ENCODE measurements at regions not wholly inside any gene's neighbourhood (a gene's known extent, or its start where the extent isn't known, plus 50 kb on each side); places are given as distances from the start of the nearest gene placed in this dataset.

DNA sequence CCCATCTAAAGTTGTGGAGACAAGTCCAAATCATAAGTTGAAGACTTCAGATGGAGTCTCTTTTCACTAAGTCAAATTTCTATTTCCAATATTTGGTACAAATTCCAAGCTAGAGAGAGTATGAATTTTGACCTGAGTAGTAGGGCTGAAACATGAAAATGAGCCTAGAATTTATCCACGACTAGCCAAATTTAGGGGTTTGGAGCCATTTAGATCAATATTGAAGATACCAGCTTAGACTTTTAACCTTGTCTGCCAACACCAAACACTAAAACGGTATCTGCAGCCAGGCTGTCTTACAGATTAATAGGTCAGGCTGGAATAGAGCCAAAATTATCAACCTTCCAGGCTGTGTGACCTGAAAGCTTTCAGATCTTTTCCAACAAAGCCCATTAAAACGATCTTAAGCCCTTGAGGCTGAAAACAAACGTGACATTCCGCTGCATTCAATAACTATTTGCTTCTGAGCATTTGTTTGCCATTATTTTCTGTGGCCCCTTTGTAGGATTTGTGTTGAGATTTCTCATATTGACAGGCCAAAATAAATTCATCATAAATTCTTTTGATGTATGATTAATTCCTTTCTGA is 268.7 kb upstream of the DKK2 start:
- DNase-seq = no peak

DNA sequence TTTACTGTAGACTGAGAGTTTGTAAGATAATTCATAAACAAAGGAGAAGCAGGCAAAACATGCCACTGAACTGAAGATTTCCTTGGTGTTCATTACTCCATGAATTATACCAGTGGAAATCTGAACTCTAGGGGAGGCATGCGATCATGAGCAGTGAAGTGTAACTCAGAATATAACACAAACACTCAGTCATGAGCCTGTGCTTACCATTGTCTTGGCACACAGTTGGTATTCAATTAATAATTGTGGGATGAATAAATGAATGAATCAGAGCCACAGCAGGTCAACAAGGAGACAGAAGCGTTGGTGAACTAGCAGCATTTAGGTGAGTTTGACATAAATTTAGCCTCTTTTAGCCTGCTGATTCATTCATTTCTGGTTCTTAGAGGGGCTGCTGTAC is 263.5 kb upstream of the DKK2 start:
- DNase-seq = no peak

DNA sequence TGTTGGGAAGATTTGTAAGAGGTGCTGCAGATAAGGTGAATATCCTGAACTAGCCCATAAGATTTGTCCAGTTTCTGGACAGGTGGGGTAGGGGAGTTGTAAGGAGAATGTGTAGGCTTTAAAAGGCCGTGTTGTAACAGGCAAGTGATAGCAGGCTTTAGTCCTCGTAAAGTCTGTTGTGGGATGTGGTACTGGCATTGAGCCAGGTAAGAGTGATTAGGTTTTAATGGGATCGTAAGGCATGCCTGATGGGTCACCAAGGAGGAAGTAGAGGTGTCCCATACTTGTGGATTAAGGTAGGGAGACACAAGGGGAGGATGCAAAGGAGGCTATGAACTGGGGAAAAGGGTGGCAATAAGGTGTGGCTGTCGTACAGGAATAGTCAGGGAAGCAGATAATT is 256.9 kb upstream of the DKK2 start:
- no peak for DNase-seq

DNA sequence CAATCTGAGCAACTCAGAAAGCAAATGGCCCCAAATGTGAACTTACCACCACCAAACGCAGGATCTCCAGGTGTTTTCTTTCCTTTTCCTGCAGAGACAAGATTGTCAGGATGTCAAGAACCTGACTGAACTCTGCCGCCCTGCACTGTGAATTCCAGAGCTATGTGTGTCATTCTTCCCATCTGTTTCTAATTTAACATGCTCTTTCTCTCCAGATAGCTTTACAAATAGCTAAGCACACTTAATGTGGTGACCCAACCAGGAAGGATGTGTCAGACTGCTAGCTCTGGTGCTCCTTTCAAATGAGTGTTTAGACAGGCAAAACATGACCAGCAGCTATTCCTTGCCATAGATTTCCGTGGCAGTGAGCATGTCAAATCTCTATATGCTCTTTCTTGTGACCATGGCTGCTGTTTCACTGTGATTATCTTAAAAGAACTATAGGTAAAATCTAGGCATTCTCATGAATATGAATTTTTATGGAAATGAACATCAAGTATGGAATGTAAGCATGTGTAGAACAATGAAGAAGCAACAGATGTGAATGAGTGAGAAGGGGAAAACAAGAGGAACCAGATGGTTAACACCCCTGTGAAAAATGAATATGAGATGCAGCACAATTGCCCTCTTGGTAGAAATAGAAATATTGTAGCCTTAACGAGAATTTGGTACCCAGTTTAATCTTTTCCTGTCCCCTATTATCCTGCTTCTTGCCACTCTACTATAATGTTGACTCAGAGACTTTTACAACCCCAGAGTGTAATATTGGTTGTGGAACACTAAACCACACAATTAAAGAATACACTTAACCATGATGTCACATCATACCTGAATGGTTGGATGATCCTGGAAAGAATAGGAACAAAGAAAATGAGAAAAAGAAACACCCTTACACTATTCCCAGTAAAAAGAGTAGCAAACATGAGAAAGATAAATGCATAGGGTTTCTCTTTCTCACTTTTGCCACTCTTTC is 247.8 kb upstream of the DKK2 start:
- no peak for DNase-seq

DNA sequence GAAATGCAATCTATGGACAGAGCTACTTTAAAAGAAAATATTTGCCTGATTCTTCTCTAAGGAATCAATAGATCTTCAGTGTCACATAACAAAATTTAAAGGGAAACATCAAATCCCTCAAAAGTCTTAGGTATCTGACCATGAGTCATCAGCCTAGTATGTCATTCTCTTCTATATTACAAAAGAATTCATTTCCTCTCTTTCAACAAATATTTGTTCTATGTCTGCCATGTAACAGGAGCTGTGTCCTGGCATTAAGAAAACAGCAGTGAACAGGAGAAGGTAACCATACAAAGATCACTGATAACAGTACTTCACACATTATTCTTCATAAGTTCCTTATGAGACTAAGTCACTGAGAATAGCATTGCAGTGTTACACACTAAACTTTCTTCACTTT is 243.6 kb upstream of the DKK2 start:
- DNase-seq = no peak

DNA sequence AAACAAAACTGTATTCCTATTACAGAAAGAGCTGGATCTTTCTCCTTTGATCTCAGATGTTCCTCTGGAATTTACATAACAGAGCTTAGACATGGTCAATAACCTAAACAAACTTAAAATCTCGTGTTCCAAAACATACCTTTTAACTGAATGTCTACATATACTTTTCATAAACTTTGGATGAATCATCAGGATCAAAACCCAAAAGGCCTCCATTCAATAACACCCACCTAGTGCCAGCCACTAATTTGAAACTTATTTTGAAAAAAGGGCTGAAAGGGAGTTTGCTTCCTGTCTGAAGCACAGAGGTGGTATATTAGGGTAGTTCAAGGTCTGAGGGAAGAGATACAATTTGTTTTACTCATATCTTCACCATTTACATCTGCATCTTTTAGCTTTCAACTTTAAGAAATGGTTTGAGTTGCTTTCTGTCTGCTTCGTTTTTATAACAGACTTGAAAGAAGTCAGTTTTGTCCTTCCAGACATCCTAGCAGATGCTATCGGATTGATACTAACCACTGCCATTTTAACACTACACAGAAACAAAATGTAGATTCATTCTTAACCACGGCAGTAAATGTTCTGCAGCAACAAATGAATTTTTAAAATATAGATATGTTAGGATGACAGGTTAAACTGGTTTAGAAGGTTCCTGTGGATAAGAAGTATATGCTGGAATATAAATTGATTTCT is 242.8 kb upstream of the DKK2 start:
- DNase-seq = no peak

DNA sequence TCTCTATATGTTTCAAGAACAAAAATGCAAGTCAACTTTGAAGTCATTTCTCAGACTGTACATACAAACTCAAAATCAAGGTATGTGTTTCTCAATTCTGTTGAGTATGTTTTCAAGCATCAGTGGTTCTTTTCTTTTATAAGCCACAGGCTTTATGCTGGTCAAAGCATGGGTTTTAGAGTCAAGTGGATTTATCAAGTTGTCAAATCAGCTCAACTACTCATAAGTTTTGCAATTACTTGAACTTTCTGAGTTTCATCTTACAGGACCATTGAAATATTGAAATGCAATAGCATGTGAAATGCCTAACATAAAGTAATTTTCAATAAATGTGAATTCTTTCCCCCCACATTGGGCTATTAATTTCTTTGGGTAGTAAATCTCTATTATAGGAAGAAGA is 239.9 kb upstream of the DKK2 start:
- no peak for DNase-seq

DNA sequence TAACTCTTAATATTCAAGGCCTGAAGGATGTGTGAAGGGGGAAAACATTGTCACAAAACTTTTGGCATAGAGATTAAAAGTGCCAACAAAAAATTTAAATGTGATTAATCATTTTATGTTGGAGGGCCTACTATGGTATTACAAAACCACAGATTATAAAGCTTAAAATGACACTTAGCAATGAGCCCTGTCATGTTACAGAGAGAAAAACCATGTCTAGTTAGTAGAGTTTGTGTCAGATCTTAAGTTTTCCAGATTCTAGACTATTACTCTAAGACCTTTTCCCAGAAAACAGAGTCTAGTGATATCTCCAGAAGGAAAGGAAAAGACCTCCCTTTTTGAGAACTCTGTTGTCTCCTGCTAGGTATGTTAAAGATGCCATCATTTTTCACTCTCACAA is 239.1 kb upstream of the DKK2 start:
- DNase-seq = no peak

DNA sequence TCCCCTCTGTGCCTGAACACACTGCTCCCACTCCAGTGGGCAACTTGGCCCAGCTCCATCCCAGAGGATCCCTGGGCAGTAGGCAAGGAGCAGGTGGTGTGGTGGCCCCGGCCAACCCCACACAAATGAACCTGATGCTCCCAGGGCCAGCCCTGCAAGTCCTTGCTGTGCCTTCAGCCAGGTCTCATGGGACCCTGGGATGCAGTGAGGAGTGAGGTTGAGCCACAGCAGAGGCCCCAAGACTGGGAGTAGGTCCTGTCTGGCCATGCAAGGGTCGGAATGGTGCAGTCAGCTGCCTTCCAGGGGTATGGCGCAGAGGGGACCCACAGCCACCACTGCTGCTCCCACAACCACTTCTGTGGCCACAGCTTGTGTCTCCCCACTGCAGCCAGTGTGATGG is 234.5 kb upstream of the DKK2 start:
- no peak for DNase-seq

DNA sequence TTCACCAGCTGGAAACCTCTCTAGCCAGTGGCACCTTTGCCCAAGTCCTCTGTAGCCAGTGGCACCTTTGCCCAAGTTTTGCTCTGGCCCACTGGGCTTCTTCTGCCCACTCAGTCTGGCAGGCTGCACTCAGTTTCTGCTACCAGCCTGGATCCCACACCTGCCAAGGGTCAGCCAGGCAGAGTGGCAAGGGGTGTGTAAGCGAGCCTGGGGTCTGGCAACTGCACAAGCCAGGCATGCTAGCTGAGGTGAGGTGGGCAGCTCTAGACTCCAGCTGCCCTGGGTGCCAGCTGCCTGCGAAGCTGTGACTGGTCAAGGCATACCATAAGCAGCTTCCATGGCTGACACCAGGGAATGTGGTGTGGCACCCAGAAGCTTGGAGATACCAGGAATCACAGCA is 233.1 kb upstream of the DKK2 start:
- DNase-seq = no peak

DNA sequence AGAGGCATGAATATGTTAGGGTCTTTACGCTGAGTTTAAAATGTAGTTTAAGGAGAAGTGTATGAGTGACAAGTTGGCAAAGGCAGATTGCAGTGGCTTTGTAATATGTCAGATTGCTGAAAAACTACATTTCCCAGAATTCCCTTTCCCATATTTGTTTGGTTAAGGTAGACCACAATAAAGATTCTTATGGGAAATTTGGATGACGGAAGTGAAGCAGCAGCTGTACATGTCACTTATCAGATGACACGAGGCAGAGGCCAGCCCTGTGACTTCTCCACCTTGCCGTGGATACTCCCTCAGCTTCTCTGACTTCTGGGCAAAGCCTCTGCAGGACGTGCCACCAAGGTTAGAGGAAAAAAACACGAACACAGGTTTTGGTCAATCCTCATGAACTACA is 229.7 kb upstream of the DKK2 start:
- peak; percentile 20 for DNase-seq

DNA sequence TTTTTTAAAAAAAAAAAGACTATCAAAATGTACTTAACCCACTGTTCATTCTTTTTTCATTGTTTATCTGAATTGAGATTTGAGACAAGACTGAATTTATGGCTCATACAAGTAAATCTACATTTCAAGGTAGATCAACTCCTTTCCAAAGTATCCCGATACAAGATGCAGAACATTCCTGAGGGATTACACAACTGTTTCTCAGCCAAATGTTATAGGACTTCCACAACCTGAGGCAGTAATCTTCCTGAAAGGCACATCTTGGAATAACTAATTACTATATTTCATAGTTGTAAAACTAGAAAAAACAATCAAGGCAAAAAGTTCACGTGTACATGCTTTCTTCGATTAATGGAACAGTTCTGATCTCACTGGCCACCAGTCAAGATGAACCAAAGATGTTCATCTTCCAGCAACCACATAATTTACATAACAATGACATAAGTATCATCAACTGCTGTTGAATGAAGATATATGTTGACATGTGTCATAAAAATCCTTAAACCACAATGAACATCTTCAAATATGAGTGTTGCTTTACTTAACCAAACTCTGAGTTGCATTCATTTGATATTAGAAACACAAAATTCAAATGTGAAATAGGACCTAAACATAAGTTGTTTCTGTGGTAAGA is 225.2 kb upstream of the DKK2 start:
- DNase-seq = no peak

DNA sequence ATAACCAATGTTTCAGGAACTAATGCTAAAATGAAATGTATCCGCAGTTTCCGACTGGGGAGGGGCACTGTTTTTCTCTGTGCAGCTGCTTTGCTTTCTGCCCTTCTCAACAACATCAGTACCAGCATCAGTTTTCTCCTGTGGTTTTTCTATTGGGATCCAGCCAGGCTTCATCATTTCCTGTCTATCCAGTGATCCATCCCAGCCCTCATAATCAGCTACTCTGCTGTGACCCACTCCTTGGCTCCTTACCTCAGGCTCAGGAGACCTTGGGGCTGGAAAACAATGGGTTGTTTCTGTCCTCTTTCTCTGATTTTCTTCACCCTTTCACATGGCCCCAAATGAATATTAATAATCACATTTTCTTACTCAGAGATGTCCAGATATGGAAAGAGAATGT is 222.2 kb upstream of the DKK2 start:
- DNase-seq = no peak

DNA sequence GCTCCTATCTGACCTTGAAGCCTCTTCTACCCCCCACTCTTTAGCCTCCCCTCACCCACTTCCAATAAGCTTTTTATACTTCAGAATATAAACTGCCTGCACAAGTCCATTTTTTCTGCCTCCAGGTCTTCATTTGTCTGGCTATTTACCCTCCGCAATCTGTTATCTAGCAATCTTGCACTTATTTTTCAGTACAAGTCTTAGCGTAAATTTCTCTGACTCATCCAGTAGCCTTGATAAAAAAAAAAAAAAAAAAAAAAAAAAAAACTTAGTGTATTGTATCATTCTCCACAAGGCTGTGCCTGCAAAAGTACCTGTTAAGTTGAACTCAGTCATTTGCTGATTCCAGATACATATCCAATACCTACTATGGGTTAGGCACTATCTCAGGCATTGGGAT is 219.5 kb upstream of the DKK2 start:
- DNase-seq = no peak

DNA sequence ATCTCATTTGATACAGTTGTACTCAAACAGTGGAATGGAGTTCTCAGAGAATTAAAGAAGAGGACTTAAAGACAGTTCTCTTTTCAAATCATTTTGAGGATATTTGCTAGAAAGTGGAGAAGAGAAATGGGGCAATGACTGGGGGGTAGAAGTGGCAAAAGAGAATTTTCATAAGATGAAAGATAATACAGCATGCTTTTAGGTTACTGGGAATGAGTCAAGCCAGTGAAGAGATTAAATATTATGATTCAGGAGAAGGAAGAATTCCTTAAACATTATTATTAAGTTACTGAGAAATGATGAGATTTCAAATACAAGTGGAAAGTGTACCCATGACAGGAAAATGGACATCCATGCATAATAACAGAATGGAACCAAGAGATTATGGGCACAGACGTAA is 219.0 kb upstream of the DKK2 start:
- no peak for DNase-seq

DNA sequence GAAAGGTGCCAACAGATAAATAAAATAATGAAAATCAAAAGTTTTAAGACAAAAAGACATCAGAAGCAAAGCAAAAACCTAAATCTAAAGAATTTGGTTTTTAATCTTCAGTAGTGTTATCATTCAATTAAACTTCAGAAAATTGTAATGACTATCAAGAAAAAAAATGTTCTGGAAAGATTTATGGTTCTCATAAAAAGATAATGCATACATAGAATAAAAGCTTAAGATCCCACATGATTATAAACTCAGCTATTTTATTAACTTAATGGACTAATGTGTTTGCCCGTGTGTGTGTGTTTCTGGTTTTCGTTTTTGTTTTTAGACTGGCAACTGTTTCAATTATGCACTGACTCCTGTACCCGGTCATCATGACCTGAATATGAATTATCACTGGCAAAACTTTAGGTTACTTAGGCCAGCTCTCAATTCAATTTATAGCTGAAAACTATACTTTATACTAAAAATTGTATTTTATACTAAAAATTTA is 217.5 kb upstream of the DKK2 start:
- no peak for DNase-seq

DNA sequence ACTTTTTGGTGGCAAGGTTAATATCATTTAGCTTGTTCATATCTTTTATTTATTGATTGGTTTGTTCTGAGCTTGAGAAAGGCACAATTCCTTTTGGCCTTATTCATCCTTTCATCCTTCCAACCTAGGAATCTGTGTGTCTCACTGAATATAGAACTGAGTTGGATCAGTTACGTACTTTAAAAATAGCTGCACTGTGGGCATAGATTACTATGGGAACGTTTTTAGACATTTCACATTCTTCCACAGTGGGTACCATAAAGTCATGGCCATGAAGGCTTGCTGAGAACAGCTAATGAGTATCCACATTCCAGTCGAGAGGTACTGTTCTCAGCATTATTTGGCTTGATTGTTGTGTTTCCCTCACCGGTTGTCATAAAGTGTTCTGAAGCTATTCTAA is 217.0 kb upstream of the DKK2 start:
- no peak for DNase-seq

DNA sequence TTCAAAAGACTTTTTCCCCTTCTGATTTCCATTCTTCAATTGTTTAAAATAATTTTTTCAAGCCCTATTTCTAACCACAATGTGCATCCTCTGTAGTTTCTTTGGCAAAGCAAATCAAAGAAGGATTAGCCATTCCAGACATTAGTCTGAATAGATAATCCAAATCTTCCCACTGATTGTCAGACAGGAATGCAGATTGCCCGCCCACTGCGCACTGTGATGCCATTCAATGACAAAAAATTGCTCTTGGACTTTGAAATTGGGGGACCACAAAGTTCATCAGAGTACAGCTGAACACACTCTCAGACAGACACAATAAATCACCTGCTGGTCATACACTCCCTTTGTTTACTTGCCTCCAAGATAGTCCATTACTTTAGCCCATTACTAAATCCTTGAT is 216.5 kb upstream of the DKK2 start:
- no peak for DNase-seq

DNA sequence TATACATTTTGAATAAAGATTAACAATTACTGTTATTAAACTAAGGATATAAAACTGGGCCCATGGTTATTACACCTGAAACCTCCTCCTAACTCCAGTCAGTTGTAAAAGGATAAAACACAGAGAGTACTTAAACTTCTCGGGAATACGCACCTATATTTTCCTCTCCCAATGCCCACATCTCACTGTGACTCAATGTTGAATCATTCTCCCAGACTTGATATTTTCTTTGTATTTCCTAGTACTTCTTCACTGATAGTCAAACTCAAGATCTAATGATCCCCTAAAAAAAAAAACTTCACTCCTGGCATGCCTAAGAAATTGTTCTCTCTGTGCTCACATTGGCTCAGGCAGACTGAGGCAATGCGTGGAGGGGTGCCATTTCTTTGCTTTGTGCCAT is 212.5 kb upstream of the DKK2 start:
- no peak for DNase-seq

DNA sequence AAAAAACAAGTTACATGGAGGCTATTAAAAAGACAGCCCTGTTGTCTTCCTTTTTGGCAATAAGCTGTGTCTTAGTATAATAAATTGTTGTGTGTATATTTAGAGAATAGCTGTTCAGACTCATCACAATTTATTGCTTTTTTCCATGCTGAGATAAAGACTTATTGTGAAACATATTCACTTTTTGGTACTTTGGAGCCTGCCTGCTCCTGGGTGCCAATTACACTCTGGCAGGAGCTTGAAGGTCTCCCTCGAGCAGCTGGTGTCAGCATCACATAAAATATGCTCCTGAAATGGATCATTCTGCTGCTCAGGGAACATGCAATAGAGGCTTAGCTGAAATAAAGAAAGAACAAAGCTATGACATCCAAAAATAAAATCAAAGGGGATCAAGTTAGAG is 211.6 kb upstream of the DKK2 start:
- DNase-seq = no peak

DNA sequence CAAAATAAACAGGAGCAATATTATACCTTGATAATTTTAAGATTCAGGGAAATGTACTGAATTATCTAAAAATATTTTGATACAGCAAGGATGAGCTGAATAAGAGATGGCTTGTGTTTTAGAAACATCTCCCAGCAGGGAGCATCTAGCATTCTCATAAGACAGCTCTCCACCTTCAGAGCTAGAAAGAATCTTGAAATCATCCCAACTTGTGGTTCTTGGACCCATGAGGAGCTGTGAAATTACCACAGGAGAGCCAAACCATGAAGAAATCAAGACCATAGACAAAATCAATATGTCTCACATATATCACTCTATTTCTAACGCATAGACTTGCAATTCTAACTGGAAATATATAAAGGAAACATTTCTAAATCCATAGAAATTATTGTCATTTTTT is 210.6 kb upstream of the DKK2 start:
- no peak for DNase-seq

DNA sequence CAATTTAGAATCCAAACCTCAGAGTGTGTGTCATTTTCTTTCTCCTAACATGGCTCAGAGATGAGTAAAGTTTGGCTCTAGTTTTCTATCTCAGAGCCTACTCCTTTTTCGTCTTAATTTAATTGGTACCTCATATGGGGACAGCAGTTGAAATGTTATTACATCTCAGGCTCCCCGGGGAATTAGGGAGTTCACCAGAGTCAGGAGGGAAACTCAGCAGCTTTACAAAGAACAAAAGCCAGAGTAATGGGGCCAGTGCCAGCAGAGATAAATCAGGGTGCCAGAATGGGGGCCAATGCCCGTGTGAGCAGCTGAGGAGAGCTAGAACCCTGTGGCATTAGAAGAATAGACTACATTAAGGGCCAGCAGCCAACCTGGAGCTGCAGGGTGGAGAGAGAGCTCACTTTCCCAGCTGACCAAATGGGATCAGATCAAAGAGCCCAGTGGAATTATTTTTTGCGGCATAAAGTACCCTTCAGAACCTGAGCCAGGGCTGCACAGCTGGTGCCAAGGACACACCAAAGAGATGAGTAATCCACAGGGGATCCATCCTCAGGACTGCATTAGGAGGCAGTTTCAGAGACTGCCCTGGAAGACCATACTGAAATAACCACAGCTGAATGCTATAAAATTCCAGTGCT is 207.1 kb upstream of the DKK2 start:
- no peak for DNase-seq

DNA sequence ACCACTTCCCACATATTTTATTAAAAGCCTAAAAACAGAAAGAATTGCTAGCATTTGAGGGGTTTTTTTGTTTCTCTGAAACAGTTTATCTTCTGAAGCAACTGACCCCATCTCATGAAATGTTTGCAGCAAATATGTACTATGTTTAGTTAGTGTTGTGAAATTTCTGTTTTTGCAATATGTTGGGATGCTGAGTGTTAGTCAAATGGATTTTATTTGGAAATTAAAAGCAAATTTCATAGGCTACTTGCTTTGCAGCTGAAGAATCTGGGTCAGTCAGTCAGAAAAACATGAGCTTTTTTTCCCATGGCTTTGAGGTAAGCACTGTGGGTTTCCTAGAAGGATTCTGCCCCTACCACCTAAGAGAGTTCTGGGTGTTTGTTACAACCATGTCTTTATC is 184.9 kb upstream of the DKK2 start:
- DNase-seq = no peak
